Astrocyte (in vitro differentiated cells and primary cell): ENCODE measurements at regions not wholly inside any gene's neighbourhood (a gene's known extent, or its start where the extent isn't known, plus 50 kb on each side); places are given as distances from the start of the nearest gene placed in this dataset.

Experiments
- DNase-seq: peaks from one replicate; pipeline ENCODE4 v3.0.0-alpha.2; 2010; ENCODE audit warnings: low read depth
- FAIRE-seq: peaks from 2 replicates; lab custom pipeline; 2011; peaks lifted over from hg19 to GRCh38; lab: Jason Lieb, UNC
- H2AFZ ChIP-seq: 2 replicates; pipeline ENCODE4 v1.6.0; 2012; ENCODE audit warnings: low read depth, low read length, inconsistent platforms
- H3K27ac ChIP-seq: 2 replicates; pipeline ENCODE4 v1.5.1; 2011; ENCODE audit warnings: low read depth, low read length, inconsistent platforms
- H3K27me3 ChIP-seq: 2 replicates; pipeline ENCODE4 v1.6.0; 2011; ENCODE audit warnings: low read length, inconsistent platforms; ENCODE audit not compliant: insufficient read depth
- H3K36me3 ChIP-seq: 2 replicates; pipeline ENCODE4 v1.5.1; 2011; ENCODE audit warnings: low read length, inconsistent platforms; ENCODE audit not compliant: insufficient read depth
- H3K4me1 ChIP-seq: 2 replicates; pipeline ENCODE4 v1.5.1; 2011; ENCODE audit warnings: low read length, inconsistent platforms; ENCODE audit not compliant: insufficient read depth
- H3K4me2 ChIP-seq: 2 replicates; pipeline ENCODE4 v1.6.0; 2012; ENCODE audit warnings: low read length, inconsistent platforms
- H3K4me3 ChIP-seq: 2 replicates; pipeline ENCODE4 v1.5.1; 2011; ENCODE audit warnings: low read depth, mild to moderate bottlenecking, low read length, inconsistent platforms; ENCODE audit not compliant: insufficient read depth
- H3K79me2 ChIP-seq: 2 replicates; pipeline ENCODE4 v1.6.0; 2012; ENCODE audit warnings: mild to moderate bottlenecking, low read length, inconsistent platforms; ENCODE audit not compliant: insufficient read depth
- H3K9ac ChIP-seq: 2 replicates; pipeline ENCODE4 v1.6.0; 2012; ENCODE audit warnings: mild to moderate bottlenecking, low read length, inconsistent platforms
- H3K9me3 ChIP-seq: 2 replicates; pipeline ENCODE4 v1.5.1; 2012; ENCODE audit warnings: low read depth, mild to moderate bottlenecking, low read length, inconsistent platforms; ENCODE audit not compliant: insufficient read depth
- H4K20me1 ChIP-seq: 2 replicates; pipeline ENCODE4 v1.6.0; 2012; ENCODE audit warnings: low read length, inconsistent platforms; ENCODE audit not compliant: insufficient read depth
- H3K27ac Mint-ChIP-seq: one replicate; pipeline ENCODE4 v1.8.0; 2021; ENCODE audit warnings: mild to moderate bottlenecking, mixed read lengths; ENCODE audit not compliant: unreplicated experiment
- H3K27me3 Mint-ChIP-seq: one replicate; pipeline ENCODE4 v1.8.0; 2021; ENCODE audit warnings: low read depth, mixed read lengths; ENCODE audit not compliant: unreplicated experiment
- H3K36me3 Mint-ChIP-seq: one replicate; pipeline ENCODE4 v1.8.0; 2021; ENCODE audit warnings: low read depth, mixed read lengths; ENCODE audit not compliant: unreplicated experiment
- H3K4me1 Mint-ChIP-seq: one replicate; pipeline ENCODE4 v1.8.0; 2021; ENCODE audit warnings: low read depth, mixed read lengths; ENCODE audit not compliant: unreplicated experiment
- H3K4me3 Mint-ChIP-seq: one replicate; pipeline ENCODE4 v1.8.0; 2021; ENCODE audit warnings: mild to moderate bottlenecking, moderate library complexity, mixed read lengths; ENCODE audit not compliant: unreplicated experiment
- H3K9me3 Mint-ChIP-seq: one replicate; pipeline ENCODE4 v1.8.0; 2021; ENCODE audit warnings: mild to moderate bottlenecking, mixed read lengths; ENCODE audit not compliant: unreplicated experiment
- CTCF ChIP-seq: IDR thresholded peaks from 2 replicates; pipeline ENCODE4 v1.5.1; 2011; ENCODE audit warnings: low read depth, mild to moderate bottlenecking, inconsistent platforms, low read length, moderate library complexity; ENCODE audit not compliant: insufficient read depth
- EZH2 ChIP-seq: IDR thresholded peaks from 2 replicates; pipeline ENCODE4 v1.6.1; 2012; ENCODE audit warnings: mild to moderate bottlenecking, low read length, inconsistent platforms; ENCODE audit not compliant: insufficient read depth

GRCh38 chr5:117102591-117102990 is 528.0 kb upstream of the SEMA6A start:
- Histone ChIP-seq H3K36me3 (no peaks in the 10 kb centered on the region), H3K9ac (no peak overlapping the region), H2AFZ (no peak overlapping the region), H3K4me2 (no peak overlapping the region), H3K79me2 (no peaks in the 10 kb centered on the region), H4K20me1 (no peaks in the 10 kb centered on the region), H3K27ac (no peak overlapping the region), H3K27me3 (no peaks in the 10 kb centered on the region), H3K4me1 (no peaks in the 10 kb centered on the region), H3K4me3 (no peak overlapping the region), H3K9me3 (no peaks in the 10 kb centered on the region)
- TF ChIP-seq CTCF: no peak
- no peak for TF ChIP-seq EZH2
- no peak for DNase-seq
- H3K36me3 Mint-ChIP-seq: no peaks in the 10 kb centered on the region
- no peaks in the 10 kb centered on the region for H3K27me3 Mint-ChIP-seq
- no peak overlapping the region for H3K4me3 Mint-ChIP-seq
- no peak overlapping the region for H3K27ac Mint-ChIP-seq
- H3K4me1 Mint-ChIP-seq: peaks cover 9% of the 10 kb centered on the region
- no peak for FAIRE-seq
- H3K9me3 Mint-ChIP-seq: no peaks in the 10 kb centered on the region

GRCh38 chr5:117100176-117100575 is 525.6 kb upstream of the SEMA6A start:
- H3K27me3 ChIP-seq: no peaks in the 10 kb centered on the region
- H3K27ac Mint-ChIP-seq: no peak overlapping the region
- no peak overlapping the region for H3K4me3 Mint-ChIP-seq
- no peaks in the 10 kb centered on the region for H3K4me1 ChIP-seq
- DNase-seq: no peak
- no peaks in the 10 kb centered on the region for H3K36me3 ChIP-seq
- no peaks in the 10 kb centered on the region for H3K27me3 Mint-ChIP-seq
- FAIRE-seq: no peak
- peaks cover 14% of the 10 kb centered on the region for H3K4me1 Mint-ChIP-seq
- no peaks in the 10 kb centered on the region for H3K9me3 ChIP-seq
- no peak overlapping the region for H3K4me2 ChIP-seq
- H3K4me3 ChIP-seq: no peak overlapping the region
- no peaks in the 10 kb centered on the region for H3K36me3 Mint-ChIP-seq
- no peaks in the 10 kb centered on the region for H4K20me1 ChIP-seq
- no peaks in the 10 kb centered on the region for H3K9me3 Mint-ChIP-seq
- no peak overlapping the region for H3K9ac ChIP-seq
- no peak overlapping the region for H2AFZ ChIP-seq
- no peaks in the 10 kb centered on the region for H3K79me2 ChIP-seq
- H3K27ac ChIP-seq: no peak overlapping the region
- no peak for TF ChIP-seq CTCF
- TF ChIP-seq EZH2: no peak

- FAIRE-seq (no peak), DNase-seq (no peak)
- no peaks in the 10 kb centered on the region for H4K20me1 ChIP-seq
- no peaks in the 10 kb centered on the region for H3K36me3 ChIP-seq
- no peak overlapping the region for H3K9ac ChIP-seq
- H3K4me3 Mint-ChIP-seq: no peak overlapping the region
- H3K27ac ChIP-seq: no peak overlapping the region
- no peaks in the 10 kb centered on the region for H3K36me3 Mint-ChIP-seq
- no peaks in the 10 kb centered on the region for H3K27me3 ChIP-seq
- no peak overlapping the region for H2AFZ ChIP-seq
- no peak overlapping the region for H3K4me3 ChIP-seq
- H3K4me1 Mint-ChIP-seq: peaks cover 9% of the 10 kb centered on the region
- H3K9me3 Mint-ChIP-seq: no peaks in the 10 kb centered on the region
- H3K4me2 ChIP-seq: no peak overlapping the region
- TF ChIP-seq CTCF (no peak), EZH2 (no peak)
- H3K9me3 ChIP-seq: no peaks in the 10 kb centered on the region
- no peaks in the 10 kb centered on the region for H3K79me2 ChIP-seq
- no peaks in the 10 kb centered on the region for H3K4me1 ChIP-seq
- no peak overlapping the region for H3K27ac Mint-ChIP-seq
- no peaks in the 10 kb centered on the region for H3K27me3 Mint-ChIP-seq
These were observed 523.5 kb upstream of the SEMA6A start for GRCh38 chr5:117098094-117098493.
